ENCODE measurements at regions not wholly inside any gene's neighbourhood (a gene's known extent, or its start where the extent isn't known, plus 50 kb on each side); places are given as distances from the start of the nearest gene placed in this dataset.

DNA sequence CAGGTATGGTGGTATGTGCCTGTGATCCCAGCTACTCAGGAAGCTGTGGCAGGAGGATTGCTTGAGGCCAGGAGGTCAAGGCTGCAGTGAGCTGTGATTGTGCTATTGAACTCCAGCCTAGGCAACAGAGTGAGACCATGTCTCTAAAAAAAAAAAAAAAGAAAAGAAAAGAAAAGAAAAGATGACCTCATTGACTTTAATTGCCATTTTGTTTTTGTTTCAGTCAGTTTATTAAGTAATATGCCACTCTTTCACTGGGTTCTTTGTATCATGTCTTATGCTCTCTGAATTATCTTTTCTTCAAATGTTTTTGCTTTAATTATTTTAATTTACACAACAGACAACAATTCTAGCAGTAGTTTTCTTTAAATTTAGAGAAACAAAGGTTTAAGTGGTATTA lies 293.8 kb downstream of the TSHZ3 start:
- TF ChIP-seq, protein P1, sequence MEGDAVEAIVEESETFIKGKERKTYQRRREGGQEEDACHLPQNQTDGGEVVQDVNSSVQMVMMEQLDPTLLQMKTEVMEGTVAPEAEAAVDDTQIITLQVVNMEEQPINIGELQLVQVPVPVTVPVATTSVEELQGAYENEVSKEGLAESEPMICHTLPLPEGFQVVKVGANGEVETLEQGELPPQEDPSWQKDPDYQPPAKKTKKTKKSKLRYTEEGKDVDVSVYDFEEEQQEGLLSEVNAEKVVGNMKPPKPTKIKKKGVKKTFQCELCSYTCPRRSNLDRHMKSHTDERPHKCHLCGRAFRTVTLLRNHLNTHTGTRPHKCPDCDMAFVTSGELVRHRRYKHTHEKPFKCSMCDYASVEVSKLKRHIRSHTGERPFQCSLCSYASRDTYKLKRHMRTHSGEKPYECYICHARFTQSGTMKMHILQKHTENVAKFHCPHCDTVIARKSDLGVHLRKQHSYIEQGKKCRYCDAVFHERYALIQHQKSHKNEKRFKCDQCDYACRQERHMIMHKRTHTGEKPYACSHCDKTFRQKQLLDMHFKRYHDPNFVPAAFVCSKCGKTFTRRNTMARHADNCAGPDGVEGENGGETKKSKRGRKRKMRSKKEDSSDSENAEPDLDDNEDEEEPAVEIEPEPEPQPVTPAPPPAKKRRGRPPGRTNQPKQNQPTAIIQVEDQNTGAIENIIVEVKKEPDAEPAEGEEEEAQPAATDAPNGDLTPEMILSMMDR (IDR thresholded peaks at IDR 0.05), result no peak

DNA sequence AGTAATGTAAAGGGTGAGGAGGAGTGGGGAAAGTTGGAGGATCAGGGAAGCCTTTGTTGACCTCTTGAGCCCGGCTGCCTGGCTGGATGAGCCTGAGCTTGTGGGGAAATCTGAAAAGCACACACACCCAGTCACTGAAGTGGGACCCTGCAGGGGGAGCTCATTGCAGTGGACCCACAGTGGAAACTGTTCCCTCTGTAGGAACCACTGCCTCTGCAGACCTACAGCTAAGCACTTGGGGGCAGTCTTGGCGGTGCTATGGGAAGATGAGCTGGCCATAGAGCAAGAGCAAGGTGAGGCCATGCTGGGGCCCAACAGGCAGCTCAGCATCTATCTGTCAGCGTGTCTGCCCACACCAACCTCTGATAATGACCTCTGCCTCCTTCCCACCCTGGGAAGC lies 294.8 kb downstream of the TSHZ3 start:
- TF ChIP-seq, protein P1 (IDR thresholded peaks at IDR 0.05), result peak; percentile 62

DNA sequence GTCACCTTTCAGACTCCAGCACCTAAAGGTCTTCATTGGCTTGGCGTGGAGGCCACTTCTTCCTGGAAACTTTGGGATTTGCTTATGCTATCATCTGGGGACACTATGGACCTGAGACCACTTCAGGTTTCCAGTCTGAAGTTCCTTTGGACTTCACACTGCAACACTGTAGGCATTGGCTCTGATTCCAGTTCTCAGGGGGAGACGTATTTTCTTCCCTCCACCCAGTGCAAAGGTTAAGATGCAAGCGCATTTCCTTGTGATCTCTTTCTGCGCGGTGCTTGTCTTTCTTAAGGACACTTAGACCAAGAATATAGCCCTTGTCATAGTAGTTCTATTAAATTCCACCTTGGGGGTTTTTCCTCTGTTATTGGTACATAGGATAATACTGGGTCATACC lies 299.8 kb downstream of the TSHZ3 start:
- TF ChIP-seq, protein P1 (IDR thresholded peaks at IDR 0.05), result no peak

DNA sequence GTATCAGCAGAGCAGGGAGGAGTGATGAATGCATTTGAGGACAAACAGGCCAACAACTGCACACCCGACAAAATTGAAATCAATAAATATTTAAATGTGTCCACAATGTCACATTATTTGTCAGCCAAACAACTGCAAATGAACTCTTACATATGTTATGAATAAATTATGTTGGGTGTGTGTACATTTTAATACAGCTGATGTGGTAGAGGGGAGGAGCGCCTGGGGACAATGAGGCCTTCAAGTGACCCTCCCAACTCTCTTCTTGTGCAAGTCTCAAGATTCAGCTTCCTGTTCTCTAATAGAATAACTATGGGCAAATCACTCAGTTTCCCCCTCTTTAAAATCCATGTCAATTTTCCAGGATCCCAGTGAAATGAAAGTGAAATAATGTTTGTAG lies 303.2 kb downstream of the TSHZ3 start:
- TF ChIP-seq, protein P1 (IDR thresholded peaks at IDR 0.05), result no peak

DNA sequence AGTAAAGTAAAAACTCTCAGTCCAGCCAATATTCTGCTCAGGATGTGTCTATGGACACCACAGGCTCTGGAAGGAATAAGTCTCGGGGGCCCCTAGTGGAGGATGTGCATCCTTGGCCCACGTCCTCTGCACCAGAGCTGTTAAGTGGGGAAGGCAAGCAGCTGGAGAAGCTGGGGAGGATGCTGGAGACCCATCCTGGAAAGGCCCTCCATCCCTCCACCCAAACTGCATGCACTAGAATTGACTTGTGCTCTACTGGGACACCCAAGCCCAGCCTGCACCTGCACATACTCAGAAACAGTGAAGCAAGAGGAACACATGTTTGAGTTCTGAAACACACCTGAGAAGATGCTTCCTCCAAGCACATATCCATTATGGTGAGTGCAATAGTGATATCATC lies 307.8 kb downstream of the TSHZ3 start:
- TF ChIP-seq, protein P1 (IDR thresholded peaks at IDR 0.05), result no peak

DNA sequence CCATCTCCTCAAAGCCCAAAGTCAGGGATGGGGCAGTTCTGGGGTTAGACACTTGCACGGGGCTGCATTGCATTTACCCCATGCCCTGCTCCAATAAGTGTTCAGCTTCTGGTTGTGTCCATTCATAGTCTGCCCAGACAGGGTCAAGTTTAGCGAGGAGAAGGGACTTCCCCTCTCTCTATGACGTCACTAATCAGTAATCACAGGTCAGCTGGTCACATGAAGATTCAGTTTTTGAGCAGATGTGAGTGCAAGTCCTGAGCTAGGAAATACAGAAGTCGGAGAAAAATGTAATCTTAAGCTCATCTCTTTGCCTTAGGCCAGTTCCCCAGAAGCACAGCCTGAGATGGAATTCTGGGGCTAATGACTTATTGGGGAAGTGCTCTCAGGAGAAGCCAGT lies 310.1 kb downstream of the TSHZ3 start:
- TF ChIP-seq, protein P1 (IDR thresholded peaks at IDR 0.05), result no peak

DNA sequence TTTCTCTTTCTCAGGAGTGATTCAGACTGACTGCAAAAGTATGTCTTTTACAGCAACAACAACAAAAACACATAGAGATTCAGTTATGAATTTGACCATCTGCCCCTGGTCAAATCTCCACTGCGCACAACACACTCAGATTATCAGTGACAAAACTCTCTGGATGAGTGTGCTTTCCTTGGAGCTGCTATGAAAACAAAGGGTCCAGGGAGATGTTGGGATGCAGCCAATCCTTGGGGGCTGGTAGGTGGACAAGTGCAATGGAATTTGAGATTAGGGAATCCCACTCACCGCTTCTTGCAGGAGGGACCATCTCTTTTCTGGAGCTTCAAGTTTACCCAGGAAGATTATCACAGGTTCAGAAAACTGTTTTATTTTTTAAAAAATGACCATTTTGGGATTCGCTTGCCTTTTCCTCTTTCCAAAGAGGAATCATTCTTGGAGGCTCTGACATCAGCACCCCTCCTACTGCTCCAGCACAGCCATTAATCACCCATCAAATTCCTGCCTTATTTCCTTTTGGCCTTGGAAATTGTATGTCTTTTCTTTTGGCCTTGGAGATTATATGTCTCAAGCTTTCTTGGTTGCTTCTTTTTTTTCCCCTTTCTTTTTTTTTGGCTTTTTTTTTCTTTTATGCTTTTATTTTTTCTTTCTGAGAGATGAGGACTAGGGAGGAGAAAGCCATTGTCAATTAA lies 311.8 kb downstream of the TSHZ3 start:
- TF ChIP-seq, protein P1 (IDR thresholded peaks at IDR 0.05), result no peak

DNA sequence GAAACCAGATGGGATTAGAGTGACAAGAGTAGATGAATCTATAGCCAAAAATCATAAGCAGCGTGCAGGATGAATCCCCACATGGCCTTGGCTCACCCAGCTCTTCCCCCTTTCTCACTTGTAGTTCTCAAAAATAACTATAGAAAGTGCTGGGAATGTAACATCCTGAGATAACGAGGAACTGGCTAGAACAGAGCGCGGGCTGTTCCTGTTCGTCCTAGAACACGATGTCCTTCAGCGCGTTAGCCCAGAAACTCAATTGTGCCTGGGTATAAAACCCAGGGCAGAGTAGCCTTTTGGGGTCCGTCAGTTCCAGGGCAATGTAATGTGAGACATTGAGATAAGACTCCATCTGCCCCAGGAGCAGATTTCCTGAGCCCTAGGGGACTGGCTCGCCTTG lies 326.2 kb downstream of the TSHZ3 start:
- TF ChIP-seq, protein P1 (IDR thresholded peaks at IDR 0.05), result no peak
